DND-41 (cell line): ENCODE measurements at regions not wholly inside any gene's neighbourhood (a gene's known extent, or its start where the extent isn't known, plus 50 kb on each side); places are given as distances from the start of the nearest gene placed in this dataset.

Experiments used
- ATAC-seq: fragments of 200-7000 bp; cut with Tn5 transposase; 3 replicates; pipeline ENCODE4 v1.9.1; 2021; ENCODE audit warnings: low read depth; ENCODE audit not compliant: insufficient read depth
- DNase-seq: peaks from one replicate; pipeline ENCODE4 v3.0.0-alpha.2; 2020
- H2AFZ ChIP-seq: 2 replicates; pipeline ENCODE4 v1.6.0; 2012; ENCODE audit warnings: low read depth, low read length
- H3K27ac ChIP-seq: 2 replicates; pipeline ENCODE4 v1.5.1; 2012; ENCODE audit warnings: low read length, inconsistent platforms
- H3K27me3 ChIP-seq: fragments of 200-600 bp; sonication (generic); 2 replicates; pipeline ENCODE4 v1.6.0; 2012; ENCODE audit warnings: low read length, mild to moderate bottlenecking, inconsistent platforms; ENCODE audit not compliant: insufficient read depth, poor library complexity
- H3K36me3 ChIP-seq: 2 replicates; pipeline ENCODE4 v1.5.1; 2012; ENCODE audit warnings: low read length, inconsistent platforms; ENCODE audit not compliant: insufficient read depth
- H3K4me1 ChIP-seq: 2 replicates; pipeline ENCODE4 v1.5.1; 2012; ENCODE audit warnings: mild to moderate bottlenecking, low read length; ENCODE audit not compliant: insufficient read depth
- H3K4me2 ChIP-seq: 2 replicates; pipeline ENCODE4 v1.6.0; 2012; ENCODE audit warnings: mild to moderate bottlenecking, moderate library complexity, low read length, inconsistent platforms; ENCODE audit not compliant: insufficient read depth
- H3K4me3 ChIP-seq, 2 experiments: fragments of 200-600 bp in 1 of 2; shearing (Covaris generic) in 1 of 2; 2 replicates each; pipeline ENCODE4 v1.5.1; 2012 to 2016; ENCODE audit warnings: inconsistent platforms in 2 of 2, low read length in 2 of 2, mild to moderate bottlenecking in 2 of 2, low read depth in 1 of 2, moderate library complexity in 1 of 2
- H3K79me2 ChIP-seq: 2 replicates; pipeline ENCODE4 v1.6.0; 2012; ENCODE audit warnings: low read length, inconsistent platforms; ENCODE audit not compliant: insufficient read depth
- H3K9ac ChIP-seq: 2 replicates; pipeline ENCODE4 v1.6.0; 2012; ENCODE audit warnings: low read depth, mild to moderate bottlenecking, inconsistent platforms, low read length, moderate library complexity
- H3K9me3 ChIP-seq: 2 replicates; pipeline ENCODE4 v1.5.1; 2012; ENCODE audit warnings: low read length, moderate library complexity, mild to moderate bottlenecking, inconsistent platforms; ENCODE audit not compliant: insufficient read depth, severe bottlenecking
- H4K20me1 ChIP-seq: 2 replicates; pipeline ENCODE4 v1.6.0; 2012; ENCODE audit warnings: low read length; ENCODE audit not compliant: insufficient read depth
- EZH2 ChIP-seq: IDR thresholded peaks from 3 replicates; pipeline ENCODE4 v1.6.1; 2012; ENCODE audit warnings: borderline replicate concordance, low read depth, mild to moderate bottlenecking, moderate library complexity, low read length, inconsistent platforms; ENCODE audit not compliant: severe bottlenecking
- TF ChIP-seq, protein P1 (sequence below): IDR thresholded peaks from 2 replicates; pipeline ENCODE4 v1.5.1; 2012; ENCODE audit warnings: borderline replicate concordance, low read length, moderate library complexity, mild to moderate bottlenecking; ENCODE audit not compliant: poor library complexity, severe bottlenecking; ENCODE audit errors: extremely low read depth

DNA sequence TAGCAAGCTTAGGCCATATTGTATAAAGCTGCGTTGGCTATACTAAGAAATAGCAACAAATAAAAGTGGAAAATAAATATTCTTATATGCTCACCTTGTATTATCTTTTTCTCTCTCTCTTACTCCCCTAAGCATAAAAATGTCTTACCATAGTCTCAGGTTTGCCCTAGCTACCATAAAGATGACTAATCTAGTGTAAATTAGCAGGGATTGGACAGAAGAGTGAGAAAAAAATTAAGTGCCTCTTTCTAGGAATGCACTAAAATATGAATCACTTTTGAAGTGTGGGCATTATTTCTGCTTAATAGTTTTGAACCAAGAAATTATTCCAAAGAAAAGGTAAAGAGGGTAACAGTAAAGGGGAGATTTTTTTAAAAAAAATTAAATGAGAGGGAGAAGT lies 201.3 kb downstream of the HINT1 start:
- Histone ChIP-seq H3K9ac (no peak overlapping the region), H3K4me1 (no peaks in the 10 kb centered on the region), H2AFZ (no peak overlapping the region), H3K4me3 (no peak overlapping the region), H3K27ac (no peak overlapping the region), H3K9me3 (no peaks in the 10 kb centered on the region), H3K27me3 (peaks cover 3% of the 10 kb centered on the region), H3K4me2 (no peak overlapping the region), H4K20me1 (no peaks in the 10 kb centered on the region), H3K36me3 (no peaks in the 10 kb centered on the region), H3K79me2 (no peaks in the 10 kb centered on the region)
- ATAC-seq (no peak), DNase-seq (no peak)
- TF ChIP-seq, protein P1, sequence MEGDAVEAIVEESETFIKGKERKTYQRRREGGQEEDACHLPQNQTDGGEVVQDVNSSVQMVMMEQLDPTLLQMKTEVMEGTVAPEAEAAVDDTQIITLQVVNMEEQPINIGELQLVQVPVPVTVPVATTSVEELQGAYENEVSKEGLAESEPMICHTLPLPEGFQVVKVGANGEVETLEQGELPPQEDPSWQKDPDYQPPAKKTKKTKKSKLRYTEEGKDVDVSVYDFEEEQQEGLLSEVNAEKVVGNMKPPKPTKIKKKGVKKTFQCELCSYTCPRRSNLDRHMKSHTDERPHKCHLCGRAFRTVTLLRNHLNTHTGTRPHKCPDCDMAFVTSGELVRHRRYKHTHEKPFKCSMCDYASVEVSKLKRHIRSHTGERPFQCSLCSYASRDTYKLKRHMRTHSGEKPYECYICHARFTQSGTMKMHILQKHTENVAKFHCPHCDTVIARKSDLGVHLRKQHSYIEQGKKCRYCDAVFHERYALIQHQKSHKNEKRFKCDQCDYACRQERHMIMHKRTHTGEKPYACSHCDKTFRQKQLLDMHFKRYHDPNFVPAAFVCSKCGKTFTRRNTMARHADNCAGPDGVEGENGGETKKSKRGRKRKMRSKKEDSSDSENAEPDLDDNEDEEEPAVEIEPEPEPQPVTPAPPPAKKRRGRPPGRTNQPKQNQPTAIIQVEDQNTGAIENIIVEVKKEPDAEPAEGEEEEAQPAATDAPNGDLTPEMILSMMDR: no peak
- TF ChIP-seq EZH2: no peak

DNA sequence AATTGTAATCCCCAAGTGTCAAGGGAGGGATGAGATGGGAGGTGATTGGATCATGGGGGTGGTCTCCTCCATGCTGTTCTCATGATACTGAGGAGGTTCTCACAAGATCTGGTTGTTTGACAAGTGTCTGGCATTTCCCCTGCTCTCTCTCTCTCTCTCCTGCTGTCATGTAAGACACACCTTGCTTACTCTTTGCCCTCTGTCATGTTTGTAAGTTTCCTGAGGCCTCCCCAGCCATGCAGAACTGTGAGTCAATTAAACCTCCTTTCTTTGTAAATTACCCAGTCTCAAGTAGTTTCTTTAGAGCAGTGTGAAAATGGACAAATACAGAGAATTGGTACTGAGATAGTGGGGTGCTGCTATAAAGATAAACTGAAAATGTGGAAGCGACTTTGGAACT lies 207.9 kb downstream of the HINT1 start:
- H3K4me3 ChIP-seq: no peak overlapping the region
- H3K4me1 ChIP-seq: no peaks in the 10 kb centered on the region
- H3K27me3 ChIP-seq: no peaks in the 10 kb centered on the region
- H3K4me2 ChIP-seq: no peak overlapping the region
- DNase-seq: no peak
- no peak overlapping the region for H3K27ac ChIP-seq
- TF ChIP-seq, protein P1: no peak
- TF ChIP-seq EZH2: no peak
- H3K36me3 ChIP-seq: no peaks in the 10 kb centered on the region
- ATAC-seq: no peak
- H2AFZ ChIP-seq: no peak overlapping the region
- H4K20me1 ChIP-seq: no peaks in the 10 kb centered on the region
- H3K9me3 ChIP-seq: no peaks in the 10 kb centered on the region
- H3K9ac ChIP-seq: no peak overlapping the region
- no peaks in the 10 kb centered on the region for H3K79me2 ChIP-seq

DNA sequence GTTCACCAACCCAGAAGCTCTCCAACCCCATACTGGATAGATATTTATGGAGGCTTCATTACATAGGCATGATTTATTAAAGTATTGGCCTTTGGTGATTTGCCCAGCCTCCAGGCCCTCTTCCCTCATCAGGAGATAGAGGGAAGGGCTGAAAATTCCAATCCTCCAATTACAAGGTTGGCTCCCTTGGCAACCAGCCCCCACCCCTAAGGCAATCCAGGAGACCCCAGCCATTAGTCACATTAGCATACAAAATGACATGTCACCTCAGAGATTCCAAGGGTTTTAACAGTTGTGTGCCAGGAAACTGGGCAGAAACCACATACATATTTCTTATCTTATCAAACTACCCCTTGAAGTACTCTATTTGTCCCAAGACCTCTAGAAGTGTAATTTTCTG lies 210.0 kb downstream of the HINT1 start:
- ATAC-seq: no peak
- no peaks in the 10 kb centered on the region for H3K79me2 ChIP-seq
- H3K27ac ChIP-seq: no peak overlapping the region
- H3K9ac ChIP-seq: no peak overlapping the region
- DNase-seq: no peak
- no peaks in the 10 kb centered on the region for H3K9me3 ChIP-seq
- no peak overlapping the region for H3K4me3 ChIP-seq
- no peaks in the 10 kb centered on the region for H3K4me1 ChIP-seq
- TF ChIP-seq, protein P1: no peak
- no peak for TF ChIP-seq EZH2
- no peak overlapping the region for H3K4me2 ChIP-seq
- no peaks in the 10 kb centered on the region for H3K36me3 ChIP-seq
- H3K27me3 ChIP-seq: no peaks in the 10 kb centered on the region
- H2AFZ ChIP-seq: no peak overlapping the region
- no peaks in the 10 kb centered on the region for H4K20me1 ChIP-seq

DNA sequence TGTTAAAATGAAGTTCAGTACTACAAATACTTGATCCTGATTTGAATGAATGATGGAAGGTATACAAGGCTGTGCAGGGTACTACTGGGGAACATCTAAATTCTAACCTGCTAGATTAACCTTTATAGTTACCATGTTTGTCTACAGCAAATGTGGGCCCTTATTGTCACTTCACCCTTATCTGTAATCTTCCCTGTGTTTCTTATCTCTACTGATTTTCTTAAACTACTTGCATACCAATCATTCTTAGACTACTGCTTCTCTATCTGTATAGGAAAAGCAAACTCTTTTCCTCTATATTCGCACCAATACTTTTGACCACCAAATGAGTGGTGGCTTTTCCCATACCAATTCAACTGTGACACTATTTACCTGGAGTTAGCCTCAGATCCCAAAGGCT lies 210.7 kb downstream of the HINT1 start:
- no peaks in the 10 kb centered on the region for H3K9me3 ChIP-seq
- H3K27me3 ChIP-seq: no peaks in the 10 kb centered on the region
- DNase-seq: no peak
- no peak overlapping the region for H3K9ac ChIP-seq
- H3K4me3 ChIP-seq: no peak overlapping the region
- no peak overlapping the region for H2AFZ ChIP-seq
- H3K27ac ChIP-seq: no peak overlapping the region
- no peaks in the 10 kb centered on the region for H3K4me1 ChIP-seq
- no peaks in the 10 kb centered on the region for H4K20me1 ChIP-seq
- no peak for ATAC-seq
- TF ChIP-seq, protein P1: no peak
- no peak for TF ChIP-seq EZH2
- H3K36me3 ChIP-seq: no peaks in the 10 kb centered on the region
- no peak overlapping the region for H3K4me2 ChIP-seq
- no peaks in the 10 kb centered on the region for H3K79me2 ChIP-seq
